ENCODE measurements at regions not wholly inside any gene's neighbourhood (a gene's known extent, or its start where the extent isn't known, plus 50 kb on each side); places are given as distances from the start of the nearest gene placed in this dataset.

GRCh38 chr12:97005174-97005573 lies 98.1 kb downstream of the NEDD1 start:
- Histone ChIP-seq H3K4me1 (no peaks in the 10 kb centered on the region), H3K4me3 (no peak overlapping the region), H3K27ac (no peak overlapping the region), H3K36me3 (no peaks in the 10 kb centered on the region), H3K27me3 (no peaks in the 10 kb centered on the region), H3K9me3 (no peaks in the 10 kb centered on the region)
- TF ChIP-seq CTCF (IDR thresholded peaks at IDR 0.05) = no peak
- no peak for DNase-seq (ENCODE audit: low spot score)

- DNase-seq (ENCODE audit: low spot score) = no peak
- no peaks in the 10 kb centered on the region for H3K4me1 ChIP-seq
- H3K36me3 ChIP-seq = no peaks in the 10 kb centered on the region
- TF ChIP-seq CTCF (IDR thresholded peaks at IDR 0.05) = no peak
- no peaks in the 10 kb centered on the region for H3K27me3 ChIP-seq
- H3K27ac ChIP-seq = no peak overlapping the region
- no peak overlapping the region for H3K4me3 ChIP-seq
- H3K9me3 ChIP-seq = no peaks in the 10 kb centered on the region
These were observed 98.6 kb downstream of the NEDD1 start for GRCh38 chr12:97005646-97006045.

- no peak overlapping the region for H3K27ac ChIP-seq
- no peak for DNase-seq (ENCODE audit: low spot score)
- TF ChIP-seq CTCF (IDR thresholded peaks at IDR 0.05) = no peak
- no peaks in the 10 kb centered on the region for H3K9me3 ChIP-seq
- H3K4me3 ChIP-seq = no peak overlapping the region
- no peaks in the 10 kb centered on the region for H3K27me3 ChIP-seq
- no peaks in the 10 kb centered on the region for H3K4me1 ChIP-seq
- H3K36me3 ChIP-seq = no peaks in the 10 kb centered on the region
These were observed 99.5 kb downstream of the NEDD1 start for GRCh38 chr12:97006585-97006984.

GRCh38 chr12:97016163-97016562 lies 109.1 kb downstream of the NEDD1 start:
- Histone ChIP-seq H3K4me3 (no peak overlapping the region), H3K36me3 (no peaks in the 10 kb centered on the region), H3K27me3 (no peaks in the 10 kb centered on the region), H3K4me1 (no peaks in the 10 kb centered on the region), H3K27ac (no peak overlapping the region), H3K9me3 (peaks cover 0 to 6% of the 10 kb centered on the region in 2 donors)
- TF ChIP-seq CTCF (IDR thresholded peaks at IDR 0.05) = no peak
- DNase-seq (ENCODE audit: low spot score) = no peak

- no peak for DNase-seq (ENCODE audit: low spot score)
- Histone ChIP-seq H3K4me1 (no peaks in the 10 kb centered on the region), H3K4me3 (no peak overlapping the region), H3K36me3 (no peaks in the 10 kb centered on the region), H3K27me3 (no peaks in the 10 kb centered on the region), H3K9me3 (peaks cover 0 to 6% of the 10 kb centered on the region in 2 donors), H3K27ac (no peak overlapping the region)
- no peak for TF ChIP-seq CTCF (IDR thresholded peaks at IDR 0.05)
These were observed 110.2 kb downstream of the NEDD1 start for GRCh38 chr12:97017213-97017612.

- DNase-seq (ENCODE audit: low spot score) = no peak
- Histone ChIP-seq H3K4me1 (no peaks in the 10 kb centered on the region), H3K27me3 (no peaks in the 10 kb centered on the region), H3K9me3 (no peaks in the 10 kb centered on the region), H3K36me3 (no peaks in the 10 kb centered on the region), H3K4me3 (no peak overlapping the region), H3K27ac (no peak overlapping the region)
- no peak for TF ChIP-seq CTCF (IDR thresholded peaks at IDR 0.05)
These were observed 115.6 kb downstream of the NEDD1 start for GRCh38 chr12:97022536-97023230.

Measured in right atrium auricular region (tissue), 2 donors.